Progenitor cell of endocrine pancreas (in vitro differentiated cells): ENCODE measurements at regions not wholly inside any gene's neighbourhood (a gene's known extent, or its start where the extent isn't known, plus 50 kb on each side); places are given as distances from the start of the nearest gene placed in this dataset.

Source experiments
- DNase-seq: peaks from one replicate; pipeline ENCODE4 v3.0.0; 2021; ENCODE audit warnings: low spot score; ENCODE audit not compliant: unreplicated experiment
- H3K27ac Mint-ChIP-seq: 2 replicates; pipeline ENCODE4 v1.8.0; 2021; ENCODE audit warnings: mild to moderate bottlenecking, moderate library complexity, mixed read lengths
- H3K27me3 Mint-ChIP-seq: 2 replicates; pipeline ENCODE4 v1.8.0; 2021; ENCODE audit warnings: mixed read lengths
- H3K36me3 Mint-ChIP-seq: 2 replicates; pipeline ENCODE4 v1.8.0; 2022; ENCODE audit warnings: mixed read lengths; ENCODE audit not compliant: insufficient read depth
- H3K4me1 Mint-ChIP-seq: 2 replicates; pipeline ENCODE4 v1.8.0; 2021; ENCODE audit warnings: low read depth, mixed read lengths
- H3K4me3 Mint-ChIP-seq: 2 replicates; pipeline ENCODE4 v1.8.0; 2021; ENCODE audit warnings: low read depth, mild to moderate bottlenecking, moderate library complexity, mixed read lengths
- H3K9me3 Mint-ChIP-seq: 2 replicates; pipeline ENCODE4 v1.8.0; 2021; ENCODE audit warnings: low read depth, mixed read lengths
- CTCF ChIP-seq: fragments of 200-600 bp; sonication (generic); IDR thresholded peaks from one replicate; pipeline ENCODE4 v1.5.0; 2021; ENCODE audit warnings: antibody characterized with exemption, mild to moderate bottlenecking; ENCODE audit not compliant: unreplicated experiment

DNA sequence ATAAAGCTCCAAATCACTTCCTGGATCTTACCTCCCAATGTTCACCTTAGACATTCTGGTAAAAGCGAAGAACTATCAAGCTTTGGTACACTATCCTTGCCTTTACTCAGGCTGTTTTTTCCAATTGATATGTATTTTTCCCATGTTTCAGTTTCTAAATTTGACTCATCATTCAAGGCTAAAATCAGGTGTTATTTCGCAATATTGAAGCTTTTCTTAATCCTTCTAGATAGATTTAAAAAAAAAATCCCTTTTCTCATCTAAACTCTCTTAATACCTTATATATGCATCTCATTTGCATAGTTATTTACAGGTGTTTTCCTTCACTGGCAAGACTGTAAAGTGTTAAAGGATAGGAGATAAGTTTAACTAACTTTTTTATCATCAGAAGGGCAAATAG is 608.1 kb upstream of the FAM241A start:
- no peak overlapping the region for H3K27ac Mint-ChIP-seq
- no peak for TF ChIP-seq CTCF
- no peak overlapping the region for H3K4me3 Mint-ChIP-seq
- no peaks in the 10 kb centered on the region for H3K36me3 Mint-ChIP-seq
- H3K27me3 Mint-ChIP-seq, result no peaks in the 10 kb centered on the region
- H3K9me3 Mint-ChIP-seq, result no peaks in the 10 kb centered on the region
- DNase-seq, result no peak
- peaks cover 14% of the 10 kb centered on the region for H3K4me1 Mint-ChIP-seq

DNA sequence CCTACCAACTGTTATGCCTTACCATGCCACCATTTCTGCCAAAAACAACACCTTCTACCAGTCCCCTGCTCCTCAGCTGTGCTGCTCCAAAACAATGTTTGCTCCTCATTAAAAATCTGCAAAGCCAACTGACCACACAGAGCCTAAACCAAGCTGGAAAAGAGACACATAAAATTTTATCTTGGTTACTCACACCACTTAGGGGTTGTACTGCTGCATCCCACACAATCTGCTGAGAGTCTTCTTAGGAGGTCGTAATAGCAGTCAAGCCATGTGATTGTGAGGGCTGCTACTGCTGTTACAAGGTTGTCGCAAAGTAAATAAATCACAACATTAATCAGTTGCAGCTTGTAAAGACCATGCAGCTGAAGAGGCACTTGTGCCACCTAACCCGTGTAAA is 607.4 kb upstream of the FAM241A start:
- no peak overlapping the region for H3K4me3 Mint-ChIP-seq
- no peak overlapping the region for H3K27ac Mint-ChIP-seq
- no peak for TF ChIP-seq CTCF
- H3K9me3 Mint-ChIP-seq, result no peaks in the 10 kb centered on the region
- H3K4me1 Mint-ChIP-seq, result peaks cover 14% of the 10 kb centered on the region
- DNase-seq, result no peak
- no peaks in the 10 kb centered on the region for H3K27me3 Mint-ChIP-seq
- H3K36me3 Mint-ChIP-seq, result no peaks in the 10 kb centered on the region

GRCh38 chr4:111540671-111541070 is 604.6 kb upstream of the FAM241A start:
- Mint-ChIP-seq H3K27me3 (no peaks in the 10 kb centered on the region), H3K4me1 (peaks cover 12% of the 10 kb centered on the region), H3K4me3 (no peak overlapping the region), H3K36me3 (no peaks in the 10 kb centered on the region), H3K9me3 (no peaks in the 10 kb centered on the region), H3K27ac (no peak overlapping the region)
- DNase-seq, result no peak
- TF ChIP-seq CTCF, result no peak

GRCh38 chr4:111542056-111542455 is 603.2 kb upstream of the FAM241A start:
- no peaks in the 10 kb centered on the region for H3K9me3 Mint-ChIP-seq
- no peak for TF ChIP-seq CTCF

DNA sequence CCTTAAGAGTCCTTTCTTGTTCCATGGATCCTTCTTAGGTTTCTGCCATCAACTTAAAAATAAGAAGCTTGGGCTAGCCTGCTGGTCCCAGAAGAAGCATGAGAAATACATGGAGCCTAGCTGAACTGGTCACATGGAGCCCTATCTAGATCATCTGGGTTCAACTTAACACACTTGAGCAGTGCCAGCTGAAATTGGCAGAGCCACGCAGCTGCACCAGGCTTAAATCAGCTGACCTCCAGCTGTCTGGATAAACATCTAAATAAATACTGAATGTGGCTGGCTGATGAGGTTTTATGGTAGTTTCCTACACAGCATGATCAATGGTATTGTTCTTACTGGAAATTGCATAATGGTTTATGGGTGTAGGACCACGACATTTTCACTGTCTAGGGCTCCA is 598.4 kb upstream of the FAM241A start:
- H3K4me3 Mint-ChIP-seq, result no peak overlapping the region
- DNase-seq, result no peak
- H3K4me1 Mint-ChIP-seq, result no peaks in the 10 kb centered on the region
- no peak for TF ChIP-seq CTCF
- no peaks in the 10 kb centered on the region for H3K36me3 Mint-ChIP-seq
- no peak overlapping the region for H3K27ac Mint-ChIP-seq
- no peaks in the 10 kb centered on the region for H3K9me3 Mint-ChIP-seq
- no peaks in the 10 kb centered on the region for H3K27me3 Mint-ChIP-seq

More at GRCh38 chr4:111542056-111542455, 603.2 kb upstream of the FAM241A start:
- no peak overlapping the region for H3K4me3 Mint-ChIP-seq
- H3K36me3 Mint-ChIP-seq, result no peaks in the 10 kb centered on the region
- no peaks in the 10 kb centered on the region for H3K27me3 Mint-ChIP-seq
- no peak overlapping the region for H3K27ac Mint-ChIP-seq
- H3K4me1 Mint-ChIP-seq, result peaks cover 9% of the 10 kb centered on the region
- DNase-seq, result no peak
